HG03354 (cell line): ENCODE measurements at regions not wholly inside any gene's neighbourhood (a gene's known extent, or its start where the extent isn't known, plus 50 kb on each side); places are given as distances from the start of the nearest gene placed in this dataset.
"Not testable (repeated sequence)": the region's sequence is repeated elsewhere in the genome, so short reads cannot be mapped to it uniquely, and the experiment has no call there.

Experiments used
- ATAC-seq: cut with Tn5 transposase; IDR thresholded peaks from one replicate; pipeline ENCODE4 v1.9.1; 2021; ENCODE audit warnings: mild to moderate bottlenecking; ENCODE audit not compliant: unreplicated experiment, poor library complexity, severe bottlenecking

DNA sequence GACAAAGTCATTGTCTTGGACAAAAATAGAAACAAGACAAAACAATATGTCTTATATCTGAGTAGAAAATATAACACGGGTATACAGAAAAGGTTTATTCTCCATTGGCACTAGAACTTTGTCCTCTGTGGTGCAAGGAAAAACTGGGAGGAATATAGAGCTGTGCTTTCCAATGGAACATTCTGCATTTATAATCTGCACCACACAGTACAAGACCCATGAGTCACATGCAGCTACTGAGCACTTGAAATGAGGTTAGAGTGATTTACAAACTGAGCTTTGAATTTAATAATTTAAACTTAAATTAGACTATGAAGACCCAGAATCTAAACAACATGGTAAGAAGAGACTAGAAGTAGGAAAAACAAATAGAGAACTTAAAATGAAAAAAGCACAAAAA lies 86.1 kb downstream of the RAP2A start:
- ATAC-seq: no peak

DNA sequence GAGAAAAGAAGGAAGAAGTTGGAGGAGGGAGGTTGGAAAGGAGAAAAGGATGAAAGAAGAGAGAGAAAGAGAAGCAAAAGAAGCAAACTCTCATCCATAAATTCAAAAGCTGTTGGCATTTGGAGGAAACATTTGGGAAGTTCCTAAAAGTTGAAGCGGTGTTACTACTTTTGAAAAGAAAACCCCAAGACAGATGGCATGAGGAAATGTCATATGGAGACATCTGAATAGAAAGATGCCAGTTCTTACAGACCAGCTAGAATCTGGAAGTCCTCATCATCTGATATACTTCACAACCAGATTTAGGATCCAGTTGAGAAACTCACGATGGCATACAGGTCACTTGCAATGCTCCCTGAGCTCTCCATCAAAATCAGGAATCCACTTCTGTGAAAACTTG lies 86.9 kb downstream of the RAP2A start:
- no peak for ATAC-seq

DNA sequence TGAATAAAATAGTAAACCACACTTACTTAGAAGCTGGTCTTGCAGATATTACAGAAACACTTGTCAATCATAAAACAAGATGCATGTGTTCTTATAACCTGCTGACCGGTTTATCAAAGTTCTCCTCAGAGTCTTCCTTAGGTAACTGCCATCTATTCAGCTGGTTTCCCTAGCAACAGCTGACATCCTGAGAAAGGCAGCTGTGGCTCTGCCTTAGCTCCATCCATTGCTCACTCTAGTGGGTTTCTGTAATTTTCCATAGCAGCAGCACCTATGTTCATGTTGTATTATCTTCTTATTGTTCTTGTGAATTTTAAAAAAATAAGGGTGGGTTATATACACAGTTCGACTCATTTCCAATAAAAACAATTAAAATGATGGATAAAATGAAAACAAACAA lies 87.8 kb downstream of the RAP2A start:
- ATAC-seq: no peak

DNA sequence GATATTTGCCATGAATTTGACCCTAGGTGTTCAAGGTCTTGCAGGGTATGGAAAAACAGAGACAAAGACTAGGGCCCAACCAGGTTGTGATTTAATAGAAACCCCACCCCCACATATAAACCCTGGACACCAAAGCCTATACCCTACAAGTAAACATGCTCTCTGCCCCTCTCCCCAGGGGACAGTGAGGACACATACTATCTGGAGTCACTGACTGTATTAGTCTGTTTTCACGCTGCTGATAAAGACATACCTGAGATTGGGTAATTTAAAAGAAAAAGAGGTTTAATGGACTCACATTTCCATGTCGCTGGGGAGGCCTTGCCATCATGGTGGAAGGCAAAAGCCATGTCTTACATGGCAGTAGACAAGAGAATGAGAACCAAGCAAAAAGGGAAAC lies 88.3 kb downstream of the RAP2A start:
- ATAC-seq: no peak

DNA sequence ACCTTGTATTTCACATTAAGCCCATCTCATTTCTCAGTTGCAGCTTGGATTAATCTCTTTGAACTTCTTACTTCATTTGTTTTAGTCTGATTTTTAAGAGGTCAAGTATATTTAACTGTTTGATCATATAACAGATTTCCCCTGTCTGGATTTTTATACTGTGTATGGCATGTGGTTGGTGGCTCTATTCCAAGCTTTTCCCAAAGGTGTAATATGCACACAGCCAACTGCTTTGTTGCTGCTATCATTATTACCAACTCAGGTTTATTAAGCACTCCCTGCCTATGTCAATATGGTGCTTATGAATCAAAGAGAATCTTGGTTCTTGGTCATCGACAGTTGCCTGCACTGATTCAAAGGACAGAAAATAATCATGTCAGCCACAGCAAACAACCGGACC lies 92.6 kb downstream of the RAP2A start:
- ATAC-seq: no peak

DNA sequence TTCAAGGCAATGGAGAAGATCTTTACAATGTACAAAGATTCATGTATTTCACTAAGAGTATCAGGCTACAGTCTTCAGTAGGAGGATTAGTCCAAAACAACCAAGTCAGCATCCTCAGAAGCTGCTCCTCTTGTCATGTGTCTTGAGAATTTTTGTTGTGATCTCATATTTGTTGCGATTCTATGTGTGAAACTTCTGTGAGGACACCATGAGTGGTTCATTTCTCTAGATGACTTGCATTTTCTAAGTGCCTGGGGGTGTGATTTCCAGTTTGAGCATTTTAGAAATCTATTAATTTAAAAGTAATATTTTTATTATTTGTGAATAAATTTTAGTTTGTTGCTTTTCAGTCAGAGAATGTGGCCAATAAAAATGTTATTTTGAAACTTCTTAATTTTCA lies 94.5 kb downstream of the RAP2A start:
- ATAC-seq: no peak

DNA sequence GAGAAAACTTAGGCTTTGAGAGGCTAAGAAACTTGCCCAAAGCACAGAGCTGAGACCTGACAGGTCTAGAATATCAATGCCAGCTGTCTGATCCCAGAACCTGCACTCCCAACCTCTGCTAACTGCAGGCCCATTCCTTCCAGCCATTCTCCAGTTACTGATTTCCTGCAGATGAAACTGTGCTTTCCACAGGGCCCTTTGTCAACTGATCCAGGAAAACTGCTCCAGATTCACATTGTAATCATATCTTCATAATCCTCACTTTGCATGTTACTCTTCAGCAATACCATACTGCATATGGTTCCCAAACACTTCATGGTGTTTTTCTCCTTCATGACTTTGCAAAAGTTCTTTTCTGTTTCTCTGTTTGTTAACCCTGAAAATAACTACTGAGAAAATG lies 100.6 kb downstream of the RAP2A start:
- no peak for ATAC-seq

GRCh38 chr13:97535614-97536013 lies 101.6 kb downstream of the RAP2A start:
- no peak for ATAC-seq

DNA sequence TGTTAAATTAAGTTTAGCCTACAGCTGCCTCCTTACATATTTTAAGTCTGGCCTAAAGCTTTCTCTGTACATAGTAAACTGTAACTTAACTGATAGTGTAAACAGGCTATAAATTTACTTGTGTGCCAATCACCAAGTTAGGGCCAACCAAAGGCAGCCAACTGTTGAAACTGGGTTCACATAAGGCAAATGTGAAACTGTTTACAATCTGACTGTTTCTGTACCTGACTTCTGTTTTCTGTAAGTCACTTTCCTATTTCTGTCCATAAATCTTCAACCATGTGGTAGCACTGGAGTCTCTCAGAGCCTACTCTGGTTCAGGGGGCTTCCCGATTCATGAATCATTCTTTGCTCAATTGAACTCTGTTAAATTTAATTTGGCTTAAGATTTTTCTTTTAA lies 103.1 kb downstream of the RAP2A start:
- ATAC-seq: peak; percentile 72

GRCh38 chr13:97538203-97538602 lies 104.2 kb downstream of the RAP2A start:
- ATAC-seq: no peak

- ATAC-seq: peak; percentile 70
These were observed 106.0 kb downstream of the RAP2A start for GRCh38 chr13:97539651-97540610.

GRCh38 chr13:97540696-97541095 lies 106.7 kb downstream of the RAP2A start:
- no peak for ATAC-seq

DNA sequence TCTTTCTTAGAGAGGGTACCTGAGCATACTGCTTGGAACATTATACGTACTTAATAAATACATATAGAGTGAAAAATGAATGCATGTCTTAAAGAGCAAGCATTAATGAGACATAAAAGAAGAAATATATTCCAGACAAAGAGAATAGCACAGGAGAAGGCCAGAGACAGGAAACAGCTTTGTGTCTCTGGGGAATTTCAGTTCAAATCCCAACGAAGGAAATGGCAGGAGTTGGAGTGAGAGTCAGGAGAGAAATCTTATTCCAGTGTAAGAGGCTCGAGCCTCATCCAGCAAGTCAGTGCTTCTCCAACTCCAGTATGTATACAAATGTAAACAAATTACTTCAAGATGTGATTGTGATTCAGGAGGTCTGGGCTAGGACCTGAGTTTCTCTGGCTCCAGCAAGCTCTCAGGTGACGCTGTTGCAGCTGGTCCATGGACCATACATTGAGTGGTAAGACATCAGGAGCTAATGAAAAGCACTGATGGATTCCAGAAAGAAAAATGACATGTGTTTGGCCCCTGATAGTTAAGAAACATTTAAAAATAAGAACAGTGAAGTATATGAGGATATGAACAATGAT lies 108.2 kb downstream of the RAP2A start:
- ATAC-seq: no peak

GRCh38 chr13:97544031-97544765 lies 110.2 kb downstream of the RAP2A start:
- ATAC-seq: no peak

DNA sequence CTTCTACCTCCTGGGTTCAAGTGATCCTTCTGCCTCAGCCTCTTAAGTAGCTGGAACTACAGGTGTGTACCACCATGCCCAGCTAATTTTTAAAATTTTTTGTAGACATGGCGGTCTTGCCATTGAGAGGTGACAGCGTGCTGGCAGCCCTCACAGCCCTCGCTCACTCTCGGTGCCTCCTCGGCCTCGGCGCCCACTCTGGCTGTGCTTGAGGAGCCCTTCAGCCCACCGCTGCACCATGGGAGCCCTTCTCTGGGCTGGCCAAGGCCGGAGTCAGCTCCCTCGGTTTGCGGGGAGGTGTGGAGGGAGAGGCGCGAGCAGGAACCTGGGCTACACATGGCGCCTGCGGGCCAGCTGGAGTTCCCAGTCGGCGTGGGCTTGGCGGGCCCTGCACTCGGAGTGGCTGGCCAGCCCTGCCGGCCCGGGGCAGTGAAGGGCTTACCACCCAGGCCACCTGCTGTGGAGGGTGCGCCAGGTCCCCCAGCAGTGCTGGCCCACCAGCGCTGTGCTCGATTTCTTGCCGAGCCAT lies 111.1 kb downstream of the RAP2A start:
- not testable (repeated sequence) for ATAC-seq

- ATAC-seq: no peak
These were observed 114.2 kb downstream of the RAP2A start for GRCh38 chr13:97548138-97548537.

DNA sequence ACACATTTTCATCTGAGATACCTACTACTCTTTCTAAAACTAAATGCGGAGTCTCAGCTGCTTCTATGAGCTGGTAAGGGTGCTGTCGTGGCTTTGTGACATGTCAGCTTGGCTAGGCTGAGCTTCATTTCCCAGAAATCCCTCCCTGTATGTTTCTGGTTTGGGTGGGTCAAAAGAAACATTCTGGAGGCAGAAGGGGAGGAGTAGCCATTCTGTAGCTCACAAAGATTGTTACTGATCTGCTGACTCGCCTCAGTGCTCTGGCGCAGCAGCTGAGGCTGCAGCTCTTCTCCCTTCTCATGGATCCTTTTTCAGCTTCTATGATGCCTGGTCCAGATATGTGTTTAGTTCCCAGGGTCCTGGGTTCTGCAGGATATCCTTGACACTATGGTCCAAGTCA lies 114.7 kb downstream of the RAP2A start:
- no peak for ATAC-seq

DNA sequence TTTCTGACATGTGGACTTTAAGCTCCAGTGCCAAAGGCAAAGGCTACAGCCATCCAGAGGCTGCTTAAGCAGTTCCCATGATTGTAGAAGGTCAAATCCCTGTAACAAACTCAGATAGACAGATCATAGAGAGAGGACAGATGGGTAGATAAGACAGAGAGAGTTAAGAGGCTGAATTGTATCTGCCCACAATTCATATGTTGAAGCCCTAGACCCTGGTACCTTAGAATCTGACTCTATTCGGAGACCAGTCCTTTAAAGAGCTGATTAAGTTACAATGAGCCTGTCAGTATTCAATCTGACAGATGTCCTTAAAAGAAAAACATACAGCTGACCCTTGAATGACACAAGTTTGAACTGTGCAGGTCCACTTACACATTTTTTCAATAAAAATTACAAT lies 115.2 kb downstream of the RAP2A start:
- no peak for ATAC-seq

- ATAC-seq: no peak
These were observed 120.5 kb downstream of the RAP2A start for GRCh38 chr13:97554496-97554895.

DNA sequence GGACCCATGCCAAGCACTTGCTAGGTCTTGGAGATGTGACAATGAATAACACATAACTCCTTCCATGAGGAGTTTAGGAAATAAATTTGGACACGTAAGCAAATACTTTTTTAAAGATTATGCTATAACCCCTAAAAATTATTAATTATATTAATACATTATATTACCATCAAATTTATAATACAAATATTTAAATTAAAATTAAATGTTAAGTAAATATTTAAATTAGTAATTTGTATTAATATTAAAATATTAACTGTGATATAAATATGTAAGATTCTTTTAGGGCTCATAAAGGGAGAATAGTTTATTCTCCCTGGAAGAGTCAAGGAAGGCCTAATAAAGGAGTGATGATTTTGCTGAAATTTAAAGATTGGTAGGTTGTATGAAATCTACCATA lies 121.1 kb downstream of the RAP2A start:
- ATAC-seq: no peak
